ENCODE measurements at regions not wholly inside any gene's neighbourhood (a gene's known extent, or its start where the extent isn't known, plus 50 kb on each side); places are given as distances from the start of the nearest gene placed in this dataset.
"Not testable (repeated sequence)": the region's sequence is repeated elsewhere in the genome, so short reads cannot be mapped to it uniquely, and the experiment has no call there.

DNA sequence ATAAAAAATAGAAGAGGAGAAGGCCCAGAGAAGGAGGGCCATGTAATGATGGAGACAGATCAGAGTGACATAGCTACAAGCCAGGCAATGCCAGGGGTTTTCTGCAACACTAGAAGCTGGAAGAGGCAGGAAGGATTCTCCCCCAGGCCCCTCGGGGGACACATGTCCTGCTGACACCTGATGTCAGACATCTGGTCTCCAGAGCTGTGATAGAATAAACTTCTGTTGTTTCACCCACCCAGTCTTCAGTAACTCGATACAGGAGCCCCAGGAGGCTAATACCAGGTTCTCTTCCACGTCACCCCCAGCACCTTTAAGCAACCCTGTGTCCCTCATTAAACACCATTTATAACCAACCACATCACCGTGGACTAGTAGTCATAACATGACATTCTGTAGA lies 94.9 kb downstream of the TMEM130 start:
- DNase-seq (ENCODE audit: low read depth) = no peak

DNA sequence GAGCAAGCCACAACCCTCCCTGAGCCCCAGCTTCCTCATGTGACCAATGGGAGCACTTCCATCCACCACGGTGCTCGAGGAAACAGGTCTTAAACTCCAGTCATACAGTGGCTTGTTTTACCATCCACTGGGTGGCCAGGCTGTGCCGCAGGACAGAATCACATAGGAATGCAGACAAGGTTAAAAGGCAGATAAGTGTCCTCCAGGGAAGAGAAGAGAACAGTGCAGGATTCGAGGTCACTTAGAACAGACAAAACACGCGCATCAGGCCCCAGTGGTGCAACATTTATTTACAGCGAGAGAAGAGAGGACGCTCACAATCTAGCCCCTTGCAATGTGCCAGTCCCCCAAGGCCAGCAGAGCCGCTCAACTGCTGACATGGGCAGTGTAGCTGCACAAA lies 92.8 kb downstream of the TMEM130 start:
- no peak for DNase-seq (ENCODE audit: low read depth)

DNA sequence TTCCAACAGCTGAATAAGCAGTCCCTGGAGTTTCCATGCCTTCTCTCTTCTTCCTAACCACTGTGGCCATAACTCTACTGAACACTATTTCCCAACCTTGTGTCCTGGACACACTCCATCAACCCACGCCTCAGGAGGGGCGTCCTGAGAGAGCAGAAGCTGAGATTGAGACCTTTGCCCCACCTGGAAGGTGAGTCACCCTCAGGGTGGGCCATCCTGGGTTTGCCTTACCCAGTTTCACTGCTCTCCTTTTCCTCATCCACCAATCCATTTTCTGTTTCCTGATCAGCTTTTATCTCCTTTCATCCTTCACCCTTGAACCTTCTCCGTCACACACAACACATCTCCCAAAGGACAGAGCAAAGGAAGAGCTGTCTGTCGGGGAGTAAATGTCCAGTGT lies 91.4 kb downstream of the TMEM130 start:
- DNase-seq (ENCODE audit: low read depth) = no peak

DNA sequence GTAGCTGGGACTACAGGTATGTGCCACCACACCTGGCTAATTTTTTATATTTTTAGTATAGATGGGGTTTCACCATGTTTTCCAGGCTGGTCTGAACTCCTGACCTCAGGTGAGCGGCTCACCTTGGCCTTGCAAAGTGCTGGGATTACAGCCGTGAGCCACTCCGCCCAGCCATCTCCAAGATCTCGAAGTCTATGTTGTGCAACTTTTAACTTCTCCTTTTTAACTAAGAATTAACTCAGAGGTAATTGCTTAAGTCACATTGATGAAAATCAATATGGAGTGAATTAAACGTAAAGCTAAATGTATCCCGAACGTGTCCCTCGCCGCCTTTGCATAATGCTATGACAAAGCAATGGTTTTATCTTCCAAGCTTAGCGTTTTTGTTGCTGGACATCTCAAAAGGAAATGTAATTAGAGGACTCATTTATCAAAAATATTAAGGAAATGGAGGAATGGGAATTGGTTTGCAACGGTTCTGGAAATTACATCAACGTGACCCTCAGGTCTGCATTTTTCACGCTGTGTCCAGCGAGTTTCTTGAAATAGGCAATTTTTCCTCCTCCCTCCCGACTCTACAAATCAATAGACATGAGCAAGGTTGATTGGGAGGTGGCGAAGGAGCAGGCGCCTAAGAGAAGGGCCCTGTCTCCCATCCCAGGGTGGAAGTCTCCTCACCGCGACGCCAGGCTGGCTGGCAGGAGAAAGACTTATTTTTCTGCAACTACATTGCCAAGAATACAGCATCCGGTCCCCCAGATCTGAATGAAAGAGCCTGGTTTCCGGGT lies 89.8 kb downstream of the TMEM130 start:
- DNase-seq (ENCODE audit: low read depth) = no peak

DNA sequence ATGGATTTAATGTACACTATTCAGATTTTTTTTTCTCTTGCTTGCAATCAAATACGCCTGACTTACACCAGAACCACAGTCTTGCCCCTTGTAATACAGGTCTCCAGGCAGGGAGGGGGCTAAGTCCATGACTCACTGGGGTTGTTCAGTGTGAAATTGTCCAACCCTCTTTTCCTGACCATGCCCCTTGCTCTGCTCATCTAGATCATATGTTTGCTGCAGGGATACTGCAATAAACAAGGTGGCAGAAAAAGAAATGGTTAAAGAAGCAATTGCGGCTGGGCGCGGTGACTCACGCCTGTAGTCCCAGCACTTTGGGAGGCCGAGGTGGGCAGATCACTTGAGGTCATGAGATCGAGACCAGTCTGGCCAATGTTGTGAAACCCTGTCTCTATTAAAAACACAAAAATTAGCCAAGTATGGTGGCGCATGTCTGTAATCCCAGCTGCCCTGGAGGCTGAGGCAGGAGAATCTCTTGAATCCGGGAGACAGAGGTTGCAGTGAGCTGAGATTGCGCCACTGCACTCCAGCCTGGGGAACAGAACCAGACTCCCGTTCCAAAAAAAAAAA lies 85.5 kb downstream of the TMEM130 start:
- DNase-seq (ENCODE audit: low read depth) = no peak

DNA sequence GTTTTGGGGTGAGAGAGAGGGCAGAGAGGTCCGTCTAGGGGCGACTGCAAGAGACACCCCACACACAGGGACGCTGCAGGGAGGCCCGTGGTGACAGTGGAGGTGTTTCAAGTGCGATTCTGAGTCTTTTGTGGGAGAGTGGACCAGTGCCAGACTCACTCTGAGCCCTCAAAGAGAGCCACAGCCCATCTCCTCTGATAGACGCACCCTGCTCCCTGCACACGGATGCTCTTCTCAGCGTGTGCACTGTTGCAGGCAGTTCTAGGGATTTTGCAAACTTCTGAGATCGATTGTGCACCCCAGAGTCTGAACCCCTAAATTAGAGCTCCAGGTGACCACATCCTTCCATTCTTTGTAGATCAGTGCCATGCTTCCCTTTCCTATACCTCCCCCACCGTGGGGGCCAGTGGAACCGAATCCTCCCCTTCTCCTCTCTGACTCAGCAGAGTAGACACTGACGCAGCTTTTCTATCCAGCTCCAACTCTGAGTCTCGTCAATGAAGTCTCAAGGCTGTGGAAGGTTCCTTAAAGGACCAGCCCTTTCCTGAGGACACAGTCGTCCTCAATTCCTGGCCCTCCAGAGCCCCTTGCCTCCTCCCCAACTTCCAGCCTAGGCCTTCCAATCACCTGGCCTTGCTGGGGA lies 83.8 kb downstream of the TMEM130 start:
- DNase-seq (ENCODE audit: low read depth) = no peak

DNA sequence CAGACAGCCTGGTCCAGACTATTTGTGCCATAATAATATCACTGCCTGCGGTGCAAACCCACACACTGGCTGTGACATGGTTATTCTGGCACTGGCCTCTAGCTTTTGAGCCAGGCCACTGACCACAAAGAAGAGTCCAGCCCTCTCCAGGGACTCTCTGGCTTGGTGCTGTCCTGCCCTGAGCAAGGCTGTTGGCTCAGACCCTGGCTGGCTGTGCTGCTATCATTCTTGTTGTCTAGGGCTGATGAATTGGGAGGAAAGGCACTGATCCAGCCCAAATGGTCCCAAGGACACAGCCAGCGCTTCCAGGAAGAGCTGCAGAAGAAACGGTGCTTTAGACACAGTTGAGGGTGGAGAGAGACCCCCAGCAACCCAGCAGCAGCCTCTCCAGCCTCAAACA lies 80.8 kb downstream of the TMEM130 start:
- DNase-seq (ENCODE audit: low read depth) = no peak

DNA sequence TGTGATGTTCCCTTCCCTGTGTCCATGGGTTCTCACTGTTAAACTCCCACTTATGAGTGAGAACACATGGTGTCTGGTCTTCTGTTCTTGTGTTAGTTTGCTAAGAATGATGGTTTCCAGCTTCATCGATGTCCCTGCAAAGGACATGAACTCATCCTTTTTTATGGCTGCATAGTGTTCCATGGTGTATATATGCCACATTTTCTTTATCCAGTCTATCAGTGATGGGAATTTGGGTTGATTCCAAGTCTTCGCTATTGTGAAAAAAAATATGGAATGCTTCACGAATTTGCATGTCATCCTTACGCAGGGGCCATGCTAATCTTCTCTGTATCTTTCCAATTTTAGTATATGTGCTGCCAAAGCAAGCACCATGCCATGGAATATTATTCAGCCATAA lies 75.4 kb downstream of the TMEM130 start:
- not testable (repeated sequence) for DNase-seq (ENCODE audit: low read depth)

DNA sequence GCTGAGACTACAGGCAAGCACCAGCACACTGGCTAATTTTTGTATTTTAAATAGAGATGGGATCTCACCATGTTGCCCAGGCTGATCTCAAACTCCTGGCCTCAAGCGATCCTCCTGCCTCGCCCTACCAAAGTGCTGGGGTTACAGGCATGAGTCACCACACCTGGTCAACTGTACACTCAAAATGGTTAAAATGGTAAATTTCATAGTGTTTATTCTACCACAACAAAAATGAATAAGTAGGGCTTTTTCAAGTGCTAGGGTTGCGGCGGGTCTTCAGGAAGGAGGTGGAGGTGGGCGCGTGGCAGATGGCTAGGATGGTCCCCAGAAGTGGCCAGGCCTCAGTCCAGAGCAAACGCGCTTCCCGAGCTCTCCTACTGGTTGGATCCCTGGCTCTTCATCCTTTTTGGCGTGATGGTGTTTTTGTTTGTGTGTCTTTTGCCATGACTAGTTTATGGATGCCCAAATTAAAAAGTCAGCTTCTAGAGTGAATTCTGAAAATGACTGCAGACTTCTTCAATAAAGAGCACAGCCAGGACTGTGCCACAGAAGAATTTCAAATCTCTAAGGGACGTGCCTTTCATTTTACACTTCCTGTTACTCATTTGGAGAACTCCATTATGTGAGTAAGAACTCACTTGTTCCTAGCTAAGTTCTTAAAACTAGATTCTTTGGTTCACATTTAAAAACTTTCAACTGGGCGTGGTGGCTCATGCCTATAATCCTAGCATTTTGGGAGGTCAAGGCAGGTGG lies 73.9 kb downstream of the TMEM130 start:
- no peak for DNase-seq (ENCODE audit: low read depth)
